Epithelial cell of esophagus (primary cell): ENCODE measurements at regions not wholly inside any gene's neighbourhood (a gene's known extent, or its start where the extent isn't known, plus 50 kb on each side); places are given as distances from the start of the nearest gene placed in this dataset.
A peak's percentile ranks its signal among the peaks of the same experiment; 100 is the strongest.
"Not testable (repeated sequence)": the region's sequence is repeated elsewhere in the genome, so short reads cannot be mapped to it uniquely, and the experiment has no call there.

Source experiments
- DNase-seq: peaks from one replicate; pipeline ENCODE4 v3.0.0; 2010; ENCODE audit warnings: low read depth
- H3K4me3 ChIP-seq: 2 replicates; pipeline ENCODE4 v1.5.1; 2011; ENCODE audit warnings: mild to moderate bottlenecking, low read length, control low read depth
- TF ChIP-seq, protein P1 (sequence below): IDR thresholded peaks from 2 replicates; pipeline ENCODE4 v1.5.1; 2011; ENCODE audit warnings: low read depth, mild to moderate bottlenecking, low read length, control low read depth, inconsistent platforms; ENCODE audit not compliant: insufficient read depth; ENCODE audit errors: missing control alignments

DNA sequence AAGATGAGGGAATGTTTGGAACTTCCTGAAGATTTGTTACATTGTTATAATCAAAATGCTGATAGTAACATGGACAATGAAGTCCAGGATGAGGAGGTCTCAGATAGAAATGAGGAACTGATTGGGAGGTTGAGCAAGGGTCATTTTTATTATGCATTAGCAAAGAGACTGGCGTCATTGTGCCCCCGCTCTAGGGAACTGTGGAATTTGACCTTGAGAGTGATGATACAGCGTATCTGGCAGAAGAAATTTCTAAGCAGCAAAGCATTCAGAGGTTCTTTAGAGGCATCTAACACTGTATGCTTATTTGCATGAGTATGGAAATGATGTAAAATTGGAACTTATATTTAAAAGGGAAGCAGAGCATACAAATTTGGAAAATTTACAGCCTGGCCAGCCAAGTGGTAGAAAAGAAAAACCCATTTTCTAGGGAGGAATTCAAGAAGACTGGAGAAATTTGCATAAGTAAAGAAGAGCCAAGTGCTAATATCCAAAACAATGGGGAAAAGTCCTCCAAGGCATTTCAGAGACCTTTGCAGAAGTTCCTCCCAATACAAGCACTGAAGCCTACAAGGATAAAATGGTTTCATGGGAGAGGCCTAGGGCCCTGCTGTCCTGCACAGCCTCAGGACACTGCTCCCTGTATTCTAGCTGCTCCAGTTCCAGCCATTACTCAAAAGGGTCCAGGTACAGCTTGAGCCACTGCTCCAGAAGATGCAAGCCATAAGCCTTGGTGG, 483.0 kb upstream of the NDST4 start:
- TF ChIP-seq, protein P1, sequence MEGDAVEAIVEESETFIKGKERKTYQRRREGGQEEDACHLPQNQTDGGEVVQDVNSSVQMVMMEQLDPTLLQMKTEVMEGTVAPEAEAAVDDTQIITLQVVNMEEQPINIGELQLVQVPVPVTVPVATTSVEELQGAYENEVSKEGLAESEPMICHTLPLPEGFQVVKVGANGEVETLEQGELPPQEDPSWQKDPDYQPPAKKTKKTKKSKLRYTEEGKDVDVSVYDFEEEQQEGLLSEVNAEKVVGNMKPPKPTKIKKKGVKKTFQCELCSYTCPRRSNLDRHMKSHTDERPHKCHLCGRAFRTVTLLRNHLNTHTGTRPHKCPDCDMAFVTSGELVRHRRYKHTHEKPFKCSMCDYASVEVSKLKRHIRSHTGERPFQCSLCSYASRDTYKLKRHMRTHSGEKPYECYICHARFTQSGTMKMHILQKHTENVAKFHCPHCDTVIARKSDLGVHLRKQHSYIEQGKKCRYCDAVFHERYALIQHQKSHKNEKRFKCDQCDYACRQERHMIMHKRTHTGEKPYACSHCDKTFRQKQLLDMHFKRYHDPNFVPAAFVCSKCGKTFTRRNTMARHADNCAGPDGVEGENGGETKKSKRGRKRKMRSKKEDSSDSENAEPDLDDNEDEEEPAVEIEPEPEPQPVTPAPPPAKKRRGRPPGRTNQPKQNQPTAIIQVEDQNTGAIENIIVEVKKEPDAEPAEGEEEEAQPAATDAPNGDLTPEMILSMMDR, result no peak

GRCh38 chr4:115580901-115581300, 467.5 kb upstream of the NDST4 start:
- no peak for DNase-seq
- TF ChIP-seq, protein P1, result no peak
- no peak overlapping the region for H3K4me3 ChIP-seq

More for the DNA sequence above, 483.0 kb upstream of the NDST4 start:
- no peak for DNase-seq
- H3K4me3 ChIP-seq, result no peak overlapping the region

GRCh38 chr4:115575851-115576250, 462.4 kb upstream of the NDST4 start:
- no peak for DNase-seq
- no peak overlapping the region for H3K4me3 ChIP-seq
- TF ChIP-seq, protein P1, result no peak

DNA sequence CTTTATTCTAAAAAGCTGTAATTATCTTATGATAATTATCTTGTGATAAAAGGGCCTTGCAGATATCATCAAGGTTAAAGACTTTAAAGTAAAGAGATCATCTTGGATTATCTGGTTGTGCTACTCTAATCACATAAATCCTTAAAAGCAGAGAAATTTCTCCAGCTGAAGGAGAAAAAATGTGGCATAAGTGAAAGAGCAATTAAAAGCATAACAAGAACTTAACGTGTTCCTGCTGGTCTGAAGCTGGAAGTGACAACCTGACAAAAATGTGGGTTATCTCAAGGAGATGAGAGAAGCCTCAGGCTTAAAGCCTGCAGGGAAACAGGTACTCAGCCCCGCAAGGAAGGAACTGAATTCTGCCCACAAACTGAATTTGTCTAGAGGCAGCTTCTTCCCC, 449.1 kb upstream of the NDST4 start:
- TF ChIP-seq, protein P1, result no peak
- no peak overlapping the region for H3K4me3 ChIP-seq
- no peak for DNase-seq

DNA sequence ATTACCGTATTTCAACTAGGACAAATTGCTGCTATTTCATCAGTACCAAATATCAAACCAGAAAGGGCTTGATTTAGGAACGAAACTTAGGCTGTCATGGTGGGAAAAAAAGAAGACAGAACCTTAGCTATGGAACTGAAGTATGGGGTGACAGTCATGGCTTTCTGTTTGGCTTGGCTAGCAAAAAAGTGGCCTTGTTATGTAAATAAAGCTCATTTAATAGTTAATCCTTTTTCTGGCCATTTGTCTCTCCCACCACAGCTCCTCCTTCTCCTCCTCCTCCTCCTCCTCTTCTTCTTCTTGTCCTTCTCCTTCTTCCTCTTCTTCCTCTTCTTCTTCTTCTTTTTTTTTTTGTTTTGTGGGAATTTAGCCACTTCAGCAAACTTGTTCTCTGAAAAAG, 434.7 kb upstream of the NDST4 start:
- TF ChIP-seq, protein P1, result no peak
- no peak for DNase-seq
- no peak overlapping the region for H3K4me3 ChIP-seq

GRCh38 chr4:115537387-115537786, 424.0 kb upstream of the NDST4 start:
- TF ChIP-seq, protein P1, result peak; percentile 6
- DNase-seq, result peak; percentile 34
- no peak overlapping the region for H3K4me3 ChIP-seq

- no peak for DNase-seq
- TF ChIP-seq, protein P1, result no peak
- no peak overlapping the region for H3K4me3 ChIP-seq
These were observed 415.7 kb upstream of the NDST4 start for GRCh38 chr4:115529126-115529525.

GRCh38 chr4:115519476-115519875, 406.1 kb upstream of the NDST4 start:
- H3K4me3 ChIP-seq, DNase-seq: not testable (repeated sequence)
